Renal cortex interstitium (tissue), 11 donors: ENCODE measurements at regions not wholly inside any gene's neighbourhood (a gene's known extent, or its start where the extent isn't known, plus 50 kb on each side); places are given as distances from the start of the nearest gene placed in this dataset.
"Not testable (repeated sequence)": the region's sequence is repeated elsewhere in the genome, so short reads cannot be mapped to it uniquely, and the experiment has no call there.

Experiments
- DNase-seq, 11 donors: peaks; one replicate each; pipeline ENCODE4 v3.0.0-alpha.2; 2013; ENCODE audit warnings: low read depth in 9 of 11, low spot score in 4 of 11; ENCODE audit errors: extremely low read depth in 1 of 11

- no peak for DNase-seq
Measured at GRCh38 chr3:106440672-106441071, 571.9 kb upstream of the CBLB start.

- DNase-seq = no peak
Measured at GRCh38 chr3:106446271-106446670, 577.5 kb upstream of the CBLB start.

DNA sequence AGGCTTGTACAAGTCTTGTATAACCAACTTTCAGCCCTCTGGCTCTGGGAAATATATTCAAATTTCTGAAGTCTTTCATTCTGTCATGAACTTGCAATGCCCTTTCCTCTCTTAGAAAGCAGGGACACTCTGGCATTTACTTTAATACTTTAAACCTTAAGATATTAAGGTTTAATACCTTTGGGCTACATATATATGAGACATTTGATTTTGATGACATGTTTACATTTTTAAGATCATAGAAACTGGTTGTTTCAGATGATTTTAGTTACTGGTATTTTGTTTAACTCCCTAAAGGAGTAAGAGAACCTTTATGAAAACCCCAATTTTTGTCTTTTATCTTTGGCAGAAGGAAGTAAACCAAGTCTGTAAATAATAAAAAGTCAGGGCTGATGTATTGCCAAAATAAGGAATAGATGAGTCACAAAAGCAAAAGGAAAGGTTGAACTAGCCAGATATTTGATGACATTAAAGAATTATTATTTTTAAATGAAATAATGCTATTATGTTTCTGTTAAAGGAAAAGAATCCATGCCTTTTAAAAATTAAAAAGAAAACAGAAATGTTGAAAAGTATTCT, 579.0 kb upstream of the CBLB start:
- DNase-seq = no peak

DNA sequence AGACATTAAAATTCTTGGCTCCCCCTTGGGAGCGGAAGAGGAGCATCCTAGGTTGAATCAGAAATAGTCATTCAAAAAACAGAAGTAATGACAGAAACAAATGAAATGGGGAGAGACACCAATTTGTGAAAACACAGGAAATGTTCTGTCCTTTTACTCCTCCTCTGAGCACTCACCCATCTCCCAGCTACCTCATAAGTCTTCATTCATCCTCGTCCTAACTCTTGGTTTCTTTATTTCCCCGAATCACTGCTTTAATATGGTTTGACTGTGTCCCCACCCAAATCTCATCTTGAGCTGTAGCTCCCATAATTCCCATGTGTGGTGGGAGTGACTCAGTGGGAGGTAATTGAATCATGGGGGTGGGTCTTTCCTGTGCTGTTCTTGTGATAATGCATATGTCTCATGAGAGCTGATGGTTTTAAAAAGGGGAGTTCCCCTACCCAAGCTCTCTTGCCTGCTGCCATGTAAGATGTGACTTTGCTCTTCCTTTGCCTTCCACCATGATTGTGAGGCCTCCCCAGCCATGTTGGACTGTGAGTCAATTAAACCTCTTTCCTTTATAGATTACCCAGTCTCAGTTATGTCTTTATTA, 579.7 kb upstream of the CBLB start:
- DNase-seq = not testable (repeated sequence)

GRCh38 chr3:106452096-106452495, 583.3 kb upstream of the CBLB start:
- DNase-seq = no peak

- DNase-seq = no peak
Measured at GRCh38 chr3:106454497-106454896, 585.7 kb upstream of the CBLB start.

DNA sequence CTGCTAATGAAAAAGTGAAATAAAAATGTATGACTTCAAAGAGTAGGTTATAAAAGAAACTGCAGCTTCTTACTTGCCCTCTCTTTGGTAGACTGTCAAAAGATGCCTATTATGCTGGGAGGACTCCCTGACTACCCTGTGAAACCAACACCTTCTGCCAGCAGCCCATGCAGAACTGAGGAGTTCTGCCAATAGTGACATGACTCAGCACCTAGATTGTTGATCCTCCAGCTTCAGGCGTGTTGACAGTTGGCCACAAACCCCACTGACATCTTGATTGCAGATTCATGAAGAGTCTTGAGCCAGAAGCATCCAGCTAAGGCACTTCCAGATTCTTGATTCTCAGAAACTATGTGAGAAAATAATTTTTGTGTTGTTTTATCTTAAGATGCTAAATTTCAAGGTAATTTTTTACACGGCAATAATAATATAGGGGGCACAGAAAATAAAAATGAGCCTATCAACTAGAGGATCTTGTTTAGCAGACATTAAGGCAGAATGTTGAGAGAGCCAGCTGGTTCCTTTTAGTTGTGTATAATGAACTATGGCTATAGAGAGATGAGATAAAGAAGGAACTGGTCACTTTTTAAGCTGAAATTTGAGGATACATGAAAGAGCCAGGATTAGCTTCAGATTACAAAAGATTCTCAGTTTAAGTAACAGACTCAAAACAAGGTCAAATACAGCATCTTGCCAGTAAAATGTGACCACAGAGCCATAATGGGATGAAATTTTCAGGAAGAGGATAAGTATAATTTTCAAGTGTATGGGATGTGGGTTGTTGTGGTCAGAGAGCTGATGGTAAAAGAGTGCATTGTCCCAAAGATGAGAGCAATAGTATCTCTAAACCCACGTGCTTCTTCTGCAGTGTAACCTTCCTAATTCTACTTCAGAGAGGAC, 588.7 kb upstream of the CBLB start:
- no peak for DNase-seq

- no peak for DNase-seq
Measured at GRCh38 chr3:106458952-106459351, 590.1 kb upstream of the CBLB start.

DNA sequence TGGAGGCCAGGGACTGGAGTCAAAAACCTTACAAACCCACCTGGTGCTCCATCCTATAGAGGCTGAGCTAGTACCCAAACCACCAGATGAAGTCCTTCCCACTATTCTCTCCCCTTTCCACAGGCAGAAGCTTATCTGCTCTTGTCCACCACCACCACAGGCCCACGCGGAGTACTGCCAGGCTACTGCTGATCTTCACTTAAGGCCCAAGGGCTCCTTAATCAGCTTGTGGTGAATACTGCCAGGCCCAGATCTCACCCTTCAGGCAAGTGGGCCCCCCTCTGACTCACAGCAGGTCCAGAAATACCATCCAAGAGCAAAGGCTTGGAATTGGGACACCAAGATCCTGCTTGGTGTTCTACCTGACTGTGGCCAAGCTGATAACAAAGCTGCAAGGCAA, 598.1 kb upstream of the CBLB start:
- no peak for DNase-seq

- DNase-seq = no peak
Measured at GRCh38 chr3:106473576-106474475, 605.0 kb upstream of the CBLB start.

GRCh38 chr3:106482451-106482850, 613.6 kb upstream of the CBLB start:
- no peak for DNase-seq

GRCh38 chr3:106485217-106485616, 616.4 kb upstream of the CBLB start:
- DNase-seq = no peak

DNA sequence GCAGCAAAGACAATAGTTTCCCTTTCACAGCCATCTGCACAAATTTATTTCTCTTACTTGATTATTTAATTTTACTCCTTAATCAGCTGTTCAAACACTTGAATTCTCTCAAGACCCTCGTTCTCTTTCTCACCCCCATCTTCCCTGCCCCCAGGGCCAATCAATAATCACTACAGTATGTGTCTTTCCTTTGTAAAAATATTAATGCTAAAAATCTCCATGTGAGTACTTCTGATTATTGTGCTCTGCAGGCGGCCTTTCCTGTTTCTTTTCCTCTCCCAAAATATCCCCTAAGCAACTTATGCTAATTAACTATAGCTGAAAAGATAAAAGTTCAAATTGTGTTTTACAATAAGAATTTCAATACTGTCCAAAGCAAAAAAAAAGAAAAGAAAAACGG, 617.0 kb upstream of the CBLB start:
- DNase-seq = no peak

DNA sequence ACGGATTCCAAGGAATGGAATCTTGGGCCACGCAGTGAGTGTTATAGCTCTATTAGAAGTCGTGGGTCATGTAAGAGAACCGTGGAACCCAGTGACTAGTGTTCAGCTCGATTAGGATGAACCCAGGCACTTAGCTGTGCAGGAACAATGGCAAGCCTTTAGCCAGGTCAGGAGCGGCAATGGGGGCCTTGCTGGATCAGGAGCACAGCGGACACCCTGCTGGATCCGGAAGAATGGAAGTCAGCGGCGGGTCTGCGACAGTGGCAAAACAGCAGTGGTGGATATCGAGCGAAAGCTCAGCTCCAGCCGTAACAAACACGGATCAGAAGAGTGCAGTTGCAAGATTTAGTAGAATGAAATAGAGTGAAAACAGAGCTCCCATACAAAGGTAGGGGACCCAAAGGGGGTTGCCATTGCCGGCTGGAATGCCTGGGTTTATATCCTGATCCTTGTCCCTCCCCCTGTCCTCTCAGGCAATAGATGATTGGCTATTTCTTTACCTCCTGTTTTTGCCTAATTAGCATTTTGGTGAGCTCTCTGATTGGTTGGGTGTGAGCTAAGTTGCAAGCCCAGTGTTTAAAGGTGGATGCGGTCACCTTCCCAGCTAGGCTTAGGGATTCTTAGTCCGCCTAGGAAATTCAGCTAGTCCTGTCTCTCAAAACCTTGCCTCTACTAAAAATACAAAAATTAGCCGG, 618.3 kb upstream of the CBLB start:
- not testable (repeated sequence) for DNase-seq

GRCh38 chr3:106488331-106488730, 619.5 kb upstream of the CBLB start:
- DNase-seq = no peak

GRCh38 chr3:106491796-106492195, 623.0 kb upstream of the CBLB start:
- DNase-seq = no peak

- DNase-seq = no peak
Measured at GRCh38 chr3:106508331-106508893, 639.6 kb upstream of the CBLB start.

- DNase-seq = no peak
Measured at GRCh38 chr3:106510206-106510605, 641.4 kb upstream of the CBLB start.

DNA sequence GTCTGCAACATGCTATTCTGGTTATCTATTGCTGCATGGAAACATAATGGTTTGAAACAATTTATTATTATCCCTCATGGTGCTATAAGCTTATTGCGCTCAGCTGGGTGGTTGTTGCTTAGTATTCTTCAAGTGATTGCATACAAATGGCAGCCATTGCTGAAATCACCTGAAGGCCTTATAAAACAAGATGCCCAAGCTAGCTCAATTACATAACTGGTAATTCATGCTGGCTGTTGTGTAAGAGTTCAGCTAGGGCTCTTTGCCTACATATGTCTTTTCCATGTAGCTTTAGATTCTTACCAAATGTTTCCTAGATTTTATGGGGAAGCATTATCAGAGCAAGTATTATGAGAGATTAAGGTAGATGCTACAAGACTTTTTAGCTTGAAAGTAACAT, 644.0 kb upstream of the CBLB start:
- no peak for DNase-seq
